Chondrocyte (in vitro differentiated cells): ENCODE measurements at regions not wholly inside any gene's neighbourhood (a gene's known extent, or its start where the extent isn't known, plus 50 kb on each side); places are given as distances from the start of the nearest gene placed in this dataset.

Experiments used
- DNase-seq: peaks from one replicate; pipeline ENCODE4 v3.0.0; 2021; ENCODE audit warnings: mixed read lengths, low spot score
- H3K27ac Mint-ChIP-seq: one replicate; pipeline ENCODE4 v1.8.0; 2021; ENCODE audit warnings: mild to moderate bottlenecking, moderate library complexity, mixed read lengths; ENCODE audit not compliant: unreplicated experiment
- H3K27me3 Mint-ChIP-seq: 2 replicates; pipeline ENCODE4 v1.8.0; 2021; ENCODE audit warnings: low read depth, mixed read lengths
- H3K36me3 Mint-ChIP-seq: 2 replicates; pipeline ENCODE4 v1.8.0; 2021; ENCODE audit warnings: low read depth, mixed read lengths
- H3K4me1 Mint-ChIP-seq: 2 replicates; pipeline ENCODE4 v1.8.0; 2021; ENCODE audit warnings: low read depth, mild to moderate bottlenecking, mixed read lengths
- H3K4me3 Mint-ChIP-seq: one replicate; pipeline ENCODE4 v1.8.0; 2021; ENCODE audit warnings: mild to moderate bottlenecking, moderate library complexity, mixed read lengths; ENCODE audit not compliant: unreplicated experiment
- H3K9me3 Mint-ChIP-seq: 2 replicates; pipeline ENCODE4 v1.8.0; 2021; ENCODE audit warnings: low read depth, mixed read lengths
- TF ChIP-seq, protein P1 (sequence below): fragments of 200-600 bp; sonication (generic); IDR thresholded peaks from 2 replicates; pipeline ENCODE4 v1.5.0; 2021; ENCODE audit warnings: antibody characterized with exemption, mild to moderate bottlenecking, moderate library complexity

DNA sequence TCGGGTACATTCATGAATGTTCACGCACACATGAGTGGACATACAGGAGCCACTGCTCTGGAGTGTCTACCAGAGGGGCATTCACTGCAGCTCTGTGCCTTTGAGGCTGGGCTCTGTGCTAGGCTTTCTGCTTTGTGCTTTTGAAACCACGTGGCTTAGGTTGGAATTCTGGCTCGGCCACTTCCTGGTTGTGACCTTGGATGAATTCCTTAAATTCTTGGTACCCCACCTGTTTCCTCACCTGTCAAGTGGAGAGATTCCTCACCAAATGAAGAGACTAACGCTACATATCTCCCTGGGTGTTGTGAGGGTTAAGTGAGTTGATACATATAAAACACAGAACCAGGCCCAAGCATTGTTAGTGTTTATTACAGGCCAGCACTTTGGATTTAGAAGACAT, 842.8 kb downstream of the VRK1 start:
- H3K36me3 Mint-ChIP-seq, result no peaks in the 10 kb centered on the region
- TF ChIP-seq, protein P1, sequence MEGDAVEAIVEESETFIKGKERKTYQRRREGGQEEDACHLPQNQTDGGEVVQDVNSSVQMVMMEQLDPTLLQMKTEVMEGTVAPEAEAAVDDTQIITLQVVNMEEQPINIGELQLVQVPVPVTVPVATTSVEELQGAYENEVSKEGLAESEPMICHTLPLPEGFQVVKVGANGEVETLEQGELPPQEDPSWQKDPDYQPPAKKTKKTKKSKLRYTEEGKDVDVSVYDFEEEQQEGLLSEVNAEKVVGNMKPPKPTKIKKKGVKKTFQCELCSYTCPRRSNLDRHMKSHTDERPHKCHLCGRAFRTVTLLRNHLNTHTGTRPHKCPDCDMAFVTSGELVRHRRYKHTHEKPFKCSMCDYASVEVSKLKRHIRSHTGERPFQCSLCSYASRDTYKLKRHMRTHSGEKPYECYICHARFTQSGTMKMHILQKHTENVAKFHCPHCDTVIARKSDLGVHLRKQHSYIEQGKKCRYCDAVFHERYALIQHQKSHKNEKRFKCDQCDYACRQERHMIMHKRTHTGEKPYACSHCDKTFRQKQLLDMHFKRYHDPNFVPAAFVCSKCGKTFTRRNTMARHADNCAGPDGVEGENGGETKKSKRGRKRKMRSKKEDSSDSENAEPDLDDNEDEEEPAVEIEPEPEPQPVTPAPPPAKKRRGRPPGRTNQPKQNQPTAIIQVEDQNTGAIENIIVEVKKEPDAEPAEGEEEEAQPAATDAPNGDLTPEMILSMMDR, result no peak
- no peaks in the 10 kb centered on the region for H3K4me1 Mint-ChIP-seq
- no peak overlapping the region for H3K4me3 Mint-ChIP-seq
- no peak for DNase-seq
- no peak overlapping the region for H3K27ac Mint-ChIP-seq
- peaks cover 18% of the 10 kb centered on the region for H3K9me3 Mint-ChIP-seq
- no peaks in the 10 kb centered on the region for H3K27me3 Mint-ChIP-seq

DNA sequence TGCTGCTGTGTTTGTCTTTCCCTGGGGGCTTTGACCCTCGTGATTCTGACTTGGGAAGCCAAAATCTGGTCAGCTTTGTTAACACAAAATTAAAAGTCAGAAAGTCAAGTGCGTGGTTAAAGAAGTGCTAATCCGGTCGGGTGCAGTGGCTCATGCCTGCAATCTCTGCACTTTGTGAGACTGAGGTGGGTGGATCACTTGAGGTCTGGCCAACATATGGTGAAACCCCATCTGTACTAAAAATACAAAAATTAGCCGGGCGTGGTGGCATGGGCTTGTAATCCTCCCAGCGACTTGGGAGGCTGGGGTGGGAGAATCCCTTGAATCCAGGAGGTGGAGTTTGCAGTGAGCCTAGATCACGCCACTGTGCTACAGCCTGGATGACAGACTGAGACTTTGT, 844.6 kb downstream of the VRK1 start:
- Mint-ChIP-seq H3K9me3 (peaks cover 18% of the 10 kb centered on the region), H3K4me1 (no peaks in the 10 kb centered on the region), H3K27me3 (no peaks in the 10 kb centered on the region), H3K4me3 (no peak overlapping the region), H3K36me3 (no peaks in the 10 kb centered on the region), H3K27ac (no peak overlapping the region)
- TF ChIP-seq, protein P1, result no peak
- DNase-seq, result no peak

DNA sequence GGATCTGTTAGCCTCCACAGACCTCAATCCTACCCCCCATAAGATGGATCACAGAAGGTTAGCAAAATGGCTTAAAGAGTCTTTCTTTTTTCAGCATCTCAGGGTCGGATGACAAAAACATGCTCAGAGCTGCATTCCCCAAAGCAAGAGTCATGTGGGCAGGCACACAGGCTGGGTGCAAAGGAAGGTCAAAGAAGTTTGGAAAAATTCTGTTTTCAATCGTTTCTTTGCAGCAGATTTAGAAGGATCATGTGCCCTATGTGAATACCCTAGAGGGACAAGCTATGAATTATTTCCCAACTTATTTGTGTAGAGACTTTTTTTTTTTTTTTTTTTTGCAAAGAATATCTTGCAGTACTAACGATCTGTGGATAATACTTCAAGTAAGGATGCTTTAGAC, 845.4 kb downstream of the VRK1 start:
- H3K36me3 Mint-ChIP-seq, result no peaks in the 10 kb centered on the region
- H3K4me3 Mint-ChIP-seq, result no peak overlapping the region
- TF ChIP-seq, protein P1, result no peak
- peaks cover 15% of the 10 kb centered on the region for H3K9me3 Mint-ChIP-seq
- no peak overlapping the region for H3K27ac Mint-ChIP-seq
- no peaks in the 10 kb centered on the region for H3K4me1 Mint-ChIP-seq
- H3K27me3 Mint-ChIP-seq, result no peaks in the 10 kb centered on the region
- DNase-seq, result no peak

DNA sequence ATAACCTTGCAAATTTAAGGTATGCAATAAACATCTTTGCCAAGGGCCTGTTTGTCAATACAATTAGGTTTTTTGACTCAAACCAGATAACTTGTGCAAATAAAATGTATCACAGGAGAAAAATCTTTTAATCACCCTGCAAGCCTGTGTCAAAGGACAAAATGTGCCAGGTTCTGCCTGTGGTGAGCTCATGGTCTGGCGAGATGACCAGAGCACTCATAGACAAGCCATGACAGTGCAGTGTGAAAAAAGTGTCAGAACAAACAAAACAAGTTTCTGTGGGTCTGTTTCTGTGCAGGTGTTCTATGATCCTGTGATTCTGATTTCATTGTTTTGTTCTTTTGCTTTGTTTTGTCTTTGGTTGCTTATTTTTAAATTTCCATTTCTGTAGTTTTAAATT, 847.2 kb downstream of the VRK1 start:
- TF ChIP-seq, protein P1, result no peak
- H3K27ac Mint-ChIP-seq, result no peak overlapping the region
- H3K36me3 Mint-ChIP-seq, result no peaks in the 10 kb centered on the region
- peaks cover 6% of the 10 kb centered on the region for H3K9me3 Mint-ChIP-seq
- H3K4me3 Mint-ChIP-seq, result no peak overlapping the region
- H3K4me1 Mint-ChIP-seq, result no peaks in the 10 kb centered on the region
- DNase-seq, result no peak
- no peaks in the 10 kb centered on the region for H3K27me3 Mint-ChIP-seq

DNA sequence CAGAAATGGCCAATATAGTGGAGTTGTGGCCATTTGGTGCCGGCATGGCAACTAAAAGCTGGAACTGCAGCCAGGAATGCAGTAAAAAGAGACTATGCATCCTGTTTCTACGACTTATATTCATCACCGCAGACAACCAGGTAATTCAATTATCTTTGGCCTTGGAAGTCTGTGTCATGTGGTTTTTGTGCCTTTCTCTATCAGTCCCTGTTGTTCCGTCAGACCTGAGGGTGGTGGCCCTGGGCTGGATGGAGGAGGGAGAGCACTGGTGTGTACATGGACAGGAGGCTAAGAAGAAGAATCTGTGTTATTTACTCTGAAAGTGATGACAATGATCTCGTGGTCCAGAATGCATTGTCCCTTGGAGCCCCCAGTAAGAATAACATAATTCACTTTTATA, 852.6 kb downstream of the VRK1 start:
- Mint-ChIP-seq H3K4me3 (no peak overlapping the region), H3K27me3 (no peaks in the 10 kb centered on the region), H3K27ac (no peak overlapping the region), H3K4me1 (no peaks in the 10 kb centered on the region), H3K36me3 (no peaks in the 10 kb centered on the region), H3K9me3 (peaks cover 5% of the 10 kb centered on the region)
- TF ChIP-seq, protein P1, result no peak
- DNase-seq, result no peak
